Spinal cord (tissue), 9 donors: ENCODE measurements at regions not wholly inside any gene's neighbourhood (a gene's known extent, or its start where the extent isn't known, plus 50 kb on each side); places are given as distances from the start of the nearest gene placed in this dataset.

Source experiments
- DNase-seq, 6 donors: peaks; one replicate each; pipeline versions ENCODE4 v3.0.0 to v3.0.0-alpha.2; 2013 to 2015; ENCODE audit warnings: low spot score in 6 of 6, low read depth in 4 of 6
- H3K27ac ChIP-seq: one replicate; pipeline ENCODE4 v1.5.1; 2013; ENCODE audit warnings: low read depth, low read length, control low read depth
- H3K27me3 ChIP-seq: one replicate; pipeline ENCODE4 v1.6.1; 2013; ENCODE audit warnings: low read length; ENCODE audit not compliant: control insufficient read depth, insufficient read depth
- H3K36me3 ChIP-seq: one replicate; pipeline ENCODE4 v1.6.1; 2013; ENCODE audit warnings: low read length; ENCODE audit not compliant: control insufficient read depth, insufficient read depth
- H3K4me1 ChIP-seq: one replicate; pipeline ENCODE4 v1.6.1; 2013; ENCODE audit warnings: low read length; ENCODE audit not compliant: control insufficient read depth, insufficient read depth
- H3K4me3 ChIP-seq: one replicate; pipeline ENCODE4 v1.5.1; 2013; ENCODE audit warnings: low read depth, low read length, control low read depth
- H3K9me3 ChIP-seq: one replicate; pipeline ENCODE4 v1.6.1; 2013; ENCODE audit warnings: low read length; ENCODE audit not compliant: control insufficient read depth, insufficient read depth
- WGBS: methylation state at CpG from one replicate; pipeline ENCODE4 v1.1.5; 2013; ENCODE audit warnings: missing lambda C conversion rate; ENCODE audit not compliant: insufficient coverage; 5-methylcytosine and 5-hydroxymethylcytosine counted together
- donor health status: healthy.

DNA sequence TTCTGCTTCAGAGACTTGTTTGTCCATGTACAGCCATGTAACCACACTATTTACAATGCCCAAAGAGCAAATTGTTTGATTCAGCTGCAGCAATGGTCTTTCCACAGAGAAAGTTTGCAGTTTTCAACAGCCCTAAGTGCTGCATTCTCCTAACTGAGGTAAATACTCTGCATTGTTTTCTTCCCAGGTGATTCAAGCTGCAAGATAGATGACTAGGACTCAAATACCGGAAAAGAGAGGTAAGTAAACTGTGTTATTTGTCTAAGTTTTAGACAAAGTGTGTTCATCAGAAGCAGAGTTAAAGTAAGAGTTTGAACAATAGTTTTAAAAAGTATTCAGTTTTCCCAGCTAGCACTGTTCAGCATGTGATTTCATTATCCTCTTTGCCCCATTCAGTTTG, 1046.7 kb upstream of the C9orf72 start:
- H3K4me3 ChIP-seq = no peak overlapping the region
- no peak for DNase-seq
- H3K27me3 ChIP-seq = no peaks in the 10 kb centered on the region
- WGBS = 40% methylated on average over 1 of the region's 1 CpG
- no peaks in the 10 kb centered on the region for H3K4me1 ChIP-seq
- peaks cover 2% of the 10 kb centered on the region for H3K9me3 ChIP-seq
- H3K27ac ChIP-seq = no peak overlapping the region
- H3K36me3 ChIP-seq = no peaks in the 10 kb centered on the region

DNA sequence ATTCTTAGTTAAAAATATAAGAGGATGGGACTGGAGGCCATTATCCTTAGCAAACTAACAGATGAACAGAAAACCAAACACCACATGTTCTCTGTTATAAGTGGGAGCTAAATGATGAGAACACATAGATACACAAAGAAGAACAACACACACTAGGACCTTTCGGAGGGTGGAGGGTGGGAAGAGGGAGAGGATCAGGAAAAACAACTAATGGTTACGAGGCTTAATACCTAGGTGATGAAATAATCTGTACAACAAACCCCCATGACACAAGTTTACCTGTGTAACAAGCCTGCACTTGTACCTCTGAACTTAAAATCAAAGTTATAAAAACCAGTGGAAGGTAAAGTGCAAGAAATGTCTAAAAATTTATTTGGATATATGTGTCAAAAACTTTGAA, 1047.4 kb upstream of the C9orf72 start:
- Histone ChIP-seq H3K9me3 (peaks cover 2% of the 10 kb centered on the region), H3K36me3 (no peaks in the 10 kb centered on the region), H3K27ac (no peak overlapping the region), H3K4me3 (no peak overlapping the region), H3K4me1 (no peaks in the 10 kb centered on the region), H3K27me3 (no peaks in the 10 kb centered on the region)
- WGBS = no CpG with 5 or more reads among the region's 2 CpGs
- DNase-seq = no peak

DNA sequence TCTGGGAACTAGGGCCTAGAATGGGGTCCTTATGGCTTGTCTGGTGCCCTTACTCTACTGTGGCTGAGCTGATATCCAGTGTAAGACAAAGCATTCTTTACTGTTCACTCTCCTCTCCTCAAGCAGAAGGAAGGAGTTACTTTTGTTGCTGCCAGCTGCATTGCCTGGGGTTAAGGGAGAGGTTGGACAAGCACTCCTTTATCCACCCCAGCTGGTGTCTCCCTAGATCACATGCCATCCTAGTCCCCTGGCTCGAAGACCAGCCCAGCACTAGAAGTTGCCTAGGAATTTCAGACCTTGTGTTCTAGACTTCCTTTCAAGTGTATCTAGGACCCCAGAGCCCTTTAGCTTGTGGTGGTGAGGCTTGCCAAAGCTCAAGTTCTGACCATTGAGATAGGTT, 1051.5 kb upstream of the C9orf72 start:
- WGBS = no CpG with 5 or more reads among the region's 1 CpG
- DNase-seq = no peak
- no peaks in the 10 kb centered on the region for H3K27me3 ChIP-seq

DNA sequence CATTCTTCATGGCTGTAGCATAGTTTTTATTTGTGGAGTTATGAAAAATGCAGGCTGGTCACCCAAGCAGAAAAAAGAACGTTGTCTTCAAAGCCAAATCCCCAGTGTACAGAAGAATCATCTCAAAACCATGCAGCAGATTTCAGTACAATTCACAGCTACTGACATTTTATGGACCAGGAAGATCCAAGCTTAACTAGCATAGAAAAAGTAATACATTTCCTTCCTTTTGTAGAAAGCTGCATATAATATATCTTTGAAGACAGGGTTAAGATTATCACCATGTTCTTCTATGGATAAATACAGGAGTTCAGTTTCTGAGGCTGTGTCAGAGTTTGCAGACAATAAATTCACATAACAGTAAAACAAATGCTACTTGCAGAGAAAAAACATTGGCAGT, 1054.8 kb upstream of the C9orf72 start:
- no peak overlapping the region for H3K4me3 ChIP-seq
- 40% methylated on average over 1 of the region's 1 CpG for WGBS
- H3K9me3 ChIP-seq = peaks cover 2% of the 10 kb centered on the region
- no peaks in the 10 kb centered on the region for H3K36me3 ChIP-seq
- H3K4me1 ChIP-seq = no peaks in the 10 kb centered on the region
- no peak overlapping the region for H3K27ac ChIP-seq
- no peaks in the 10 kb centered on the region for H3K27me3 ChIP-seq
- peak in 1 of 6 donors; percentile 50 for DNase-seq

More for the DNA sequence above, 1051.5 kb upstream of the C9orf72 start:
- peaks cover 2% of the 10 kb centered on the region for H3K9me3 ChIP-seq
- H3K36me3 ChIP-seq = no peaks in the 10 kb centered on the region
- no peak overlapping the region for H3K27ac ChIP-seq
- no peak overlapping the region for H3K4me3 ChIP-seq
- H3K4me1 ChIP-seq = no peaks in the 10 kb centered on the region

DNA sequence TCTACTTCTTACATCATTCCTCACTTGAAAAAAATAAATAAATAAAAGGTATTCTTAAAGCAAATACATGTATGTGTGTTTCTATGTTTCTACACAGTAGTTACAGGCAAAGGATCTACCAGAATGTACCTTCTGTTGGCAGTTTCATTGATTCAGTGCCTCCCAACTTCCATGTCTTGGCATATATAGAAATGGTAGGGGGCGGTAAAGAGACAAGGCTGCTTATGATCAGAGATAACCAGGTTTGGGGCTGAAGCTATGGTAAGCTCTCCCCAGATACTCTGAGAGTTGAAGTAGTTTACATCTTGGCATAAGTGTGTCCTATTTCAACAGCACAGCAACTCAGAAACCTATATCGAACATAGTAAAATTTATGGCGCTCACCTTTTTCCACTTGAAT, 1075.4 kb upstream of the C9orf72 start:
- no peak for DNase-seq

DNA sequence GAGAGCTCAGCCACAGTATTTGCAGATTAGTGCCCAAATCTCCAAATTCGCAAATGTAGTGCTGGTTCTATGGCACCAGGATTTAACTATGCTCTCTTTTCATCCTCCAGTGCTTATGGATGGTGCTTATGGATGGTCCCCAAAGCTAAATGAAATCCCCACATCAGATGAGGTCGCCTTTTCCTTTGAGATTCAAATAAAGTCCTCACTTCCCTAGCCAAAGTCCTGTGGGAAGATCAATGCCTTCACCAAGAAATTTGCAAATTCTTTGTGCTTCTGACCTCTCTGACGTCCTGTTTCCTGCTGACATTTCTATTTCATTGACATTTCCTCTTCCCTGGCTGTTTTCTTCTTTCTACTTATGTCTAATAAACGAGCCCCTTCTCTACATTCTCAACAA, 1077.0 kb upstream of the C9orf72 start:
- Histone ChIP-seq H3K4me3 (no peak overlapping the region), H3K27me3 (no peaks in the 10 kb centered on the region), H3K4me1 (no peaks in the 10 kb centered on the region), H3K27ac (no peak overlapping the region), H3K9me3 (no peaks in the 10 kb centered on the region), H3K36me3 (no peaks in the 10 kb centered on the region)
- DNase-seq = no peak
- WGBS = 40% methylated on average over 1 of the region's 4 CpGs

More for the DNA sequence above, 1075.4 kb upstream of the C9orf72 start:
- H3K36me3 ChIP-seq = no peaks in the 10 kb centered on the region
- no peaks in the 10 kb centered on the region for H3K4me1 ChIP-seq
- H3K9me3 ChIP-seq = peaks cover 2% of the 10 kb centered on the region
- H3K27ac ChIP-seq = no peak overlapping the region
- no CpG with 5 or more reads among the region's 3 CpGs for WGBS
- H3K27me3 ChIP-seq = no peaks in the 10 kb centered on the region
- H3K4me3 ChIP-seq = no peak overlapping the region

DNA sequence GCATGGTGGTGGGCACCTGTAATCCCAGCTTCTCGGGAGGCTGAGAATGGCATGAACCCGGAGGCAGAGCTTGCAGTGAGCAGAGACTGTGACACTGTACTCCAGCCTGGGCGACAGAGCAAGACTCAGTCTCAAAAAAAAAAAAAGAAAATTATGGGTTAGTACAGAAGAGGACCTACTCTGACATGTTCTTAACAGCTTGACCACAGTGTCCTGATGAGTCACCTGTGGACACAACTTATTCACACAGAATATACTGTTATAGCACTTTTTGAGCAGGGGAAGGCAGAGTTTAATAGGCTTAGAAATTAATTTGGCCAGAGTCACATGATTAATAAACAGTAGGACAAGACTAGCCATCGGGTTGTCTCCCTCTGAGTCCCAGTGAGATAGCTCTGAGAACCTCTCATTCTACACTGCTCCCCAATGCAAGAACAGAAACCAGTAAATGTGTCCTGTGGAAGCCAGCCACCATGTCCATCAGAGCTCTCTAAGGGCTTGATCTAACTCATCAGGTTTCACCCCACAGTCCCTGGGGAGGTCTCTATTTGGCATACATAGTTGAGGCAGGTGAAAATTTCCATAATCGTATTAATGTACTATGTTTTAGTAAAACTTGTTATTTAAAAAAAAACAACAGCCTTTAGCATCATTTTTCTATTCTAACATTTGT, 1077.9 kb upstream of the C9orf72 start:
- H3K27me3 ChIP-seq = no peaks in the 10 kb centered on the region
- no peak overlapping the region for H3K4me3 ChIP-seq
- no peak overlapping the region for H3K27ac ChIP-seq
- no peak for DNase-seq
- no peaks in the 10 kb centered on the region for H3K36me3 ChIP-seq
- WGBS = 100% methylated on average over 3 of the region's 5 CpGs
- H3K4me1 ChIP-seq = no peaks in the 10 kb centered on the region
- no peaks in the 10 kb centered on the region for H3K9me3 ChIP-seq

DNA sequence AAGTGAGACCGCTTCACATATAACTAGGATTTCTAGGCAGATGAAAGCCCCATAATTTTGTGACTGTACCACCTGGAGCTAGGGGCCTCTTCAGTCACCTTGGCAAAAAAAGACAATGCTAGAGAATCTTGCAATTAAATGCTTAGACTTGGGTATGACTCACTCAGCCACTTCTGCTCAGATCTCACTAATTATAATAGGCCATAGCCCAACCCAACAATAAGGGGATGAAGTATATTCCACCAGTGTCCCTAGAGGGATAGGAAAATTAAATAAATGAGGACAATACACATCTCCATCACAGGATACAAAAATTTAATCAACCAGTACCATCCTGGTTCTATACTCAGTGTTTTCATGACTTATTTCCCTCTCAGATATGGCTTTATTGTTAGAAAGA, 1079.9 kb upstream of the C9orf72 start:
- Histone ChIP-seq H3K36me3 (no peaks in the 10 kb centered on the region), H3K4me1 (no peaks in the 10 kb centered on the region), H3K27me3 (no peaks in the 10 kb centered on the region), H3K9me3 (no peaks in the 10 kb centered on the region), H3K27ac (no peak overlapping the region), H3K4me3 (no peak overlapping the region)
- WGBS = 100% methylated on average over 1 of the region's 1 CpG
- no peak for DNase-seq

DNA sequence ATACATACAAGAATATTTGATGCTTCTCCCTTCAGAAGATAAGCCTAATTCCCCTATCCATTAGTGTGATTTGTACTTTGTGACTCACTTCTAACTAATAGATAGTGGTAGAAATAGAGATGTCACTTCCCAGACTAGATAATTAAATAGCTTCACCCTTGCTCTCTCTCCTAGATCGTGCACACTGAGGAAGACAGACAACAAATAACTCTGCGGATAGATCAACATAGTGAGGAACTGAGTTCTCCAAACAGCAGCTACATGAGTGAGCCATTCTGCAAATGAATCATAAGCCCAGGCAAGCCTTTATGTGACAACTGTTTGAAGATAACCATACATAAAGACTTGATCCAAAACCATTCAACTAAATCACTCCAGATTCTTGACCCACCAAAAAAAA, 1083.4 kb upstream of the C9orf72 start:
- DNase-seq = no peak
- no CpG with 5 or more reads among the region's 2 CpGs for WGBS
- Histone ChIP-seq H3K27me3 (no peaks in the 10 kb centered on the region), H3K9me3 (no peaks in the 10 kb centered on the region), H3K4me3 (no peak overlapping the region), H3K27ac (no peak overlapping the region), H3K36me3 (no peaks in the 10 kb centered on the region), H3K4me1 (no peaks in the 10 kb centered on the region)

DNA sequence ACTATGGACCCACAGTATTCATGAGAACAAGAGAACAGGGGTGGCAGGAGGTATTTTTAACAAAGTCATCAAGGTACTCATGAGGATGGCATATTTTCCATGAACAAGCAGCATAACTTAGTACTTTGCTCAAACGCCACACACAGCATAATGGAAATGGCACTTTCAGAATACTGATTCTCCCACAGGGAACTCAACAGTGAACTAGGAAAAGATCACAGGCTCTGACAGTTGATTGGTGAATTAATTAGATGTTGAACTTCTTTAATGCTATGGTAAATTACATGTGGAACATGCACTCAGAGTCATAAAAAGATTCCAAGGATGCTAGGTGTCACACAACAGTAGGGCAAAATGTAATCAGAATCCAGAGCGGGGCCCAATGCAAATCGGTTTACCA, 1088.6 kb upstream of the C9orf72 start:
- Histone ChIP-seq H3K36me3 (no peaks in the 10 kb centered on the region), H3K27ac (no peak overlapping the region), H3K4me1 (no peaks in the 10 kb centered on the region), H3K9me3 (no peaks in the 10 kb centered on the region), H3K27me3 (no peaks in the 10 kb centered on the region), H3K4me3 (no peak overlapping the region)
- no peak for DNase-seq
- 90% methylated on average over 2 of the region's 3 CpGs for WGBS
